Spleen (tissue), 11 donors: ENCODE measurements at regions not wholly inside any gene's neighbourhood (a gene's known extent, or its start where the extent isn't known, plus 50 kb on each side); places are given as distances from the start of the nearest gene placed in this dataset.

Experiments
- DNase-seq: peaks from one replicate; pipeline ENCODE4 v3.0.0-alpha.2; 2020
- H3K27ac ChIP-seq, 8 donors: fragments of 200-600 bp; sonication (generic) in 7 of 8; 1 replicate in 4 of 8; 2 replicates in 4 of 8; pipeline versions ENCODE4 v1.5.0 to v1.8.0; 2016 to 2021; ENCODE audit warnings: inconsistent platforms in 4 of 8, mild to moderate bottlenecking in 4 of 8, moderate library complexity in 1 of 8
- H3K27me3 ChIP-seq, 7 donors: fragments of 200-600 bp; sonication (generic) in 6 of 7; replicated peaks in 1 of 7; 1 replicate in 4 of 7; 2 replicates in 3 of 7; pipeline versions ENCODE4 v1.5.0 to v1.8.0; 2016 to 2021; ENCODE audit warnings: inconsistent platforms in 3 of 7, mild to moderate bottlenecking in 1 of 7
- H3K36me3 ChIP-seq, 6 donors: fragments of 200-600 bp; sonication (generic) in 5 of 6; 1 replicate in 4 of 6; 2 replicates in 2 of 6; pipeline versions ENCODE4 v1.5.0 to v1.8.0; 2016 to 2021; ENCODE audit warnings: inconsistent platforms in 2 of 6
- H3K4me1 ChIP-seq, 6 donors: fragments of 200-600 bp; sonication (generic) in 5 of 6; 1 replicate in 3 of 6; 2 replicates in 3 of 6; pipeline versions ENCODE4 v1.5.0 to v1.8.0; 2016 to 2021; ENCODE audit warnings: inconsistent platforms in 3 of 6
- H3K4me3 ChIP-seq, 8 donors: fragments of 200-600 bp; sonication (generic) in 7 of 8; 1 replicate in 4 of 8; 2 replicates in 4 of 8; pipeline versions ENCODE4 v1.5.0 to v1.8.0; 2016 to 2021; ENCODE audit warnings: inconsistent platforms in 4 of 8, mild to moderate bottlenecking in 4 of 8, moderate library complexity in 2 of 8
- H3K9me3 ChIP-seq, 8 donors: fragments of 200-600 bp; sonication (generic) in 7 of 8; 1 replicate in 4 of 8; 2 replicates in 4 of 8; pipeline versions ENCODE4 v1.5.0 to v1.8.0; 2016 to 2021; ENCODE audit warnings: inconsistent platforms in 4 of 8
- POLR2A ChIP-seq, 3 donors: fragments of 450-650 bp; IDR thresholded peaks; one replicate each; pipeline ENCODE4 v1.5.1; 2017; ENCODE audit warnings: antibody characterized with exemption in 3 of 3, mild to moderate bottlenecking in 1 of 3
- POLR2AphosphoS5 ChIP-seq, 3 donors: sonication (generic); formaldehyde crosslinking; IDR thresholded peaks; one replicate each; pipeline ENCODE4 v1.5.1; 2017; ENCODE audit warnings: antibody characterized with exemption in 3 of 3
- WGBS, 5 donors: extraction: QIAGEN DNeasy Blood & Tissue Kit in 3 of 5; methylation state at CpG; one replicate each; pipeline versions ENCODE4 v1.1.5 to v1.1.7; 2013 to 2018; 5-methylcytosine and 5-hydroxymethylcytosine counted together
- intact Hi-C: fragments of 100-400 bp; cut with DNase I; formaldehyde crosslinking; loops from one replicate; pipeline ENCODE4 v1.15.0; 2023; ENCODE audit warnings: low total_unique reads
- TF ChIP-seq, protein P1 (sequence below), 11 experiments: fragments of 200-600 bp in 7 of 11; fragments of 450-650 bp in 4 of 11; sonication (generic) in 4 of 11; IDR thresholded peaks in 8 of 11; conservative IDR thresholded peaks in 3 of 11; 1 replicate in 7 of 11; 2 replicates in 4 of 11; pipeline versions ENCODE4 v1.4.0 to v1.8.0; 2016 to 2021; ENCODE audit warnings: antibody characterized with exemption in 11 of 11, inconsistent platforms in 4 of 11, mild to moderate bottlenecking in 1 of 11
- donor health status: healthy with polysubstance abuse.
- donor health status: DM: no; HTN: no; CAD: no; lungs with moderate emphysema.
- donor health status: DM: no; HTN: no; CAD: no.
- donor health status: Bipolar disorder and iron deficiency.
- donor health status: healthy.
- donor health status: DM: no; HTN: no; CAD: no.
- donor health status: DM: yes; HTN: yes; CAD: no.

DNA sequence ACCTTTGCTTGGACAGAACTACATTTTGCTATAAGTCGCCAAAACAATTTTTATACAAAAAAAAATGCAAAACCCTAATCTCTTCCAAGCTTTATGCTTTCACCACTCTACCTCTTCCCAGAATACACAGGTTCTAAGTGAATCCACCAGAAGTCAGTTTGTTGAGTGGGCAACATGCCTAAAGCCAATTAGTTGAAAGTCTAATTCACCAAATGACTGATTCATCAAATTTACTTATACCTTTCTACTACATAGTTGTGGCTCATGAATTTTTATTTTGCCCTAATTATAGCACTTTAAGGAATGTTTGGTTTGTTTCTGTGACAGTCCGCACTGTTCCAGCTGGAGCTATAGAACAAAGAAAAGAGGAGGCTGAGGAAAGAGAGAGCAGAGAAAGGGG, 265.9 kb upstream of the TGFBR2 start:
- DNase-seq: no peak
- peaks cover 0 to 7% (median 0%) of the 10 kb centered on the region in 6 donors for H3K4me1 ChIP-seq
- H3K27ac ChIP-seq: no peak overlapping the region
- intact Hi-C loops: no loop called here
- H3K36me3 ChIP-seq: no peaks in the 10 kb centered on the region
- TF ChIP-seq, protein P1, sequence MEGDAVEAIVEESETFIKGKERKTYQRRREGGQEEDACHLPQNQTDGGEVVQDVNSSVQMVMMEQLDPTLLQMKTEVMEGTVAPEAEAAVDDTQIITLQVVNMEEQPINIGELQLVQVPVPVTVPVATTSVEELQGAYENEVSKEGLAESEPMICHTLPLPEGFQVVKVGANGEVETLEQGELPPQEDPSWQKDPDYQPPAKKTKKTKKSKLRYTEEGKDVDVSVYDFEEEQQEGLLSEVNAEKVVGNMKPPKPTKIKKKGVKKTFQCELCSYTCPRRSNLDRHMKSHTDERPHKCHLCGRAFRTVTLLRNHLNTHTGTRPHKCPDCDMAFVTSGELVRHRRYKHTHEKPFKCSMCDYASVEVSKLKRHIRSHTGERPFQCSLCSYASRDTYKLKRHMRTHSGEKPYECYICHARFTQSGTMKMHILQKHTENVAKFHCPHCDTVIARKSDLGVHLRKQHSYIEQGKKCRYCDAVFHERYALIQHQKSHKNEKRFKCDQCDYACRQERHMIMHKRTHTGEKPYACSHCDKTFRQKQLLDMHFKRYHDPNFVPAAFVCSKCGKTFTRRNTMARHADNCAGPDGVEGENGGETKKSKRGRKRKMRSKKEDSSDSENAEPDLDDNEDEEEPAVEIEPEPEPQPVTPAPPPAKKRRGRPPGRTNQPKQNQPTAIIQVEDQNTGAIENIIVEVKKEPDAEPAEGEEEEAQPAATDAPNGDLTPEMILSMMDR (IDR thresholded peaks at IDR 0.05 in 8 of 11, conservative IDR thresholded peaks at IDR 0.05 in 3 of 11): no peak
- no peak for TF ChIP-seq POLR2AphosphoS5 (IDR thresholded peaks at IDR 0.05)
- no peak for TF ChIP-seq POLR2A (IDR thresholded peaks at IDR 0.05)
- no peaks in the 10 kb centered on the region for H3K27me3 ChIP-seq
- H3K4me3 ChIP-seq: no peak overlapping the region
- peaks cover 0 to 5% (median 2%) of the 10 kb centered on the region in 8 donors for H3K9me3 ChIP-seq
- WGBS, 5 donors: 46 to 78% (median 77%) methylated on average over 2 of the region's 2 CpGs

DNA sequence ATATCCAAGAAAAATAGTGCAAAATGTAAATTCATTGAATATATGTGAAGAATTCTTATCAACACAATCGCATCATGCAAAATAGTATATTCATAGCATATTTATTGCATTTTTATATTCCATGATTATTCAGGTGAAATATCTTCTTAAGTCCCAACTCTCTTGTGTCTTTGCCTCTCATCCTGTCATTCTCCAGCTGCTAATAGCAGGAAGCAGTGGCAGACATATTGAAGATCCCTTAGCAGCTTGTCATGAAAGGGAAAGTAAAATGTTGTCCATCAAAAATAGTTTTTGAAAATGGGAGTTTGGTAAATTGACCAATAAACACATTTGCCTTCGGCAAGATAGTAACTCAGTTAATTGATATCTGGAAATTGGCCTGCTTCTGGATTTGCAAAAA, 265.3 kb upstream of the TGFBR2 start:
- Histone ChIP-seq H3K4me3 (no peak overlapping the region), H3K27me3 (no peaks in the 10 kb centered on the region), H3K9me3 (peaks cover 0 to 5% (median 2%) of the 10 kb centered on the region in 8 donors), H3K27ac (no peak overlapping the region), H3K36me3 (no peaks in the 10 kb centered on the region), H3K4me1 (peaks cover 0 to 7% (median 0%) of the 10 kb centered on the region in 6 donors)
- no peak for TF ChIP-seq POLR2A (IDR thresholded peaks at IDR 0.05)
- TF ChIP-seq POLR2AphosphoS5 (IDR thresholded peaks at IDR 0.05): no peak
- TF ChIP-seq, protein P1 (IDR thresholded peaks at IDR 0.05 in 8 of 11, conservative IDR thresholded peaks at IDR 0.05 in 3 of 11): no peak
- intact Hi-C loops: no loop called here
- 63 to 95% (median 77%) methylated on average over 2 of the region's 2 CpGs for WGBS, 5 donors
- no peak for DNase-seq

GRCh38 chr3:30341851-30342250, 264.6 kb upstream of the TGFBR2 start:
- Histone ChIP-seq H3K27ac (peak overlapping the region in 1 of 8 donors; percentile 51), H3K4me1 (peaks cover 0 to 7% (median 0%) of the 10 kb centered on the region in 6 donors), H3K4me3 (no peak overlapping the region), H3K9me3 (peaks cover 0 to 5% (median 2%) of the 10 kb centered on the region in 8 donors), H3K27me3 (no peaks in the 10 kb centered on the region), H3K36me3 (no peaks in the 10 kb centered on the region)
- TF ChIP-seq, protein P1 (IDR thresholded peaks at IDR 0.05 in 8 of 11, conservative IDR thresholded peaks at IDR 0.05 in 3 of 11): no peak
- no peak for TF ChIP-seq POLR2A (IDR thresholded peaks at IDR 0.05)
- no peak for TF ChIP-seq POLR2AphosphoS5 (IDR thresholded peaks at IDR 0.05)
- WGBS, 5 donors: 65 to 84% (median 82%) methylated on average over 1 of the region's 1 CpG
- no peak for DNase-seq
- intact Hi-C loops: no loop called here

DNA sequence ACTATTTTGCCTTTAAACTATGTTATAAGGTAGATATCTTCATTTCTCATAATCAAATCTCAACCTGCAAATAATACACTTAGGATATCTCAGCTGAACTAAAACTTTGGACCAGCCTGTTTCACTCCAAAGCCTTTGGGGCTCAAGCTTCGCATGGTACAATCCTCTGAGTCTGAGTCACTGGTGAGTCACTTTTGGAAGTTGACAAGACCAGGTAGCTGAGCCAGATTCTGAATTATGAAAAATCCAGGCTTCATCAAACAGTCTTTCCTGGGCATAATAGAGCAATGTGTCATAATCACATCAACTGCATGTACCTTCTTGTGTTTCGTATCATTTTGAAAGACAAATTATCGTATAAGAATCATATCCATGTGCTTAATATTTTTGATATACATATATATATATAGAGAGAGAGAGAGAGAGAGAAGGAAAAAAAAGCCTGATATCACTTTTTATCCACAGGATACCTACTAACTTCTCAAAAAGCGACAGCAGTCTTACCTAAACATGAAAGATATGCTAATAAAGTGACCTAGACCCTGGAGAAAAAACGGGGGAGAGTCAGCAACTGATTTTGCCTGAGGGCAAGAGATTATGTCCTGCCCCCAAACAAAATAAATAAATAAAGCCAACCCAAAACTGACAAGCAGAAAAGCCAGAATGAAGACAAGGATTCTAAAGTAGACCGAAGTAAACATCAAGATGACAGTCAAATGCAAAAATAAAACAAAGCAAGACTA, 263.9 kb upstream of the TGFBR2 start:
- no peaks in the 10 kb centered on the region for H3K27me3 ChIP-seq
- peaks cover 0 to 13% (median 0%) of the 10 kb centered on the region in 6 donors for H3K4me1 ChIP-seq
- no peak for DNase-seq
- H3K9me3 ChIP-seq: peaks cover 0 to 3% (median under 1%) of the 10 kb centered on the region in 8 donors
- H3K36me3 ChIP-seq: no peaks in the 10 kb centered on the region
- H3K27ac ChIP-seq: peak overlapping the region in 7 of 8 donors; percentile 11 to 62 (median 51)
- 71 to 86% (median 77%) methylated on average over 6 of the region's 6 CpGs for WGBS, 5 donors
- intact Hi-C loops: no loop called here
- TF ChIP-seq, protein P1 (IDR thresholded peaks at IDR 0.05 in 8 of 11, conservative IDR thresholded peaks at IDR 0.05 in 3 of 11): no peak
- TF ChIP-seq POLR2AphosphoS5 (IDR thresholded peaks at IDR 0.05): no peak
- TF ChIP-seq POLR2A (IDR thresholded peaks at IDR 0.05): no peak
- H3K4me3 ChIP-seq: no peak overlapping the region
